ENCODE measurements at regions not wholly inside any gene's neighbourhood (a gene's known extent, or its start where the extent isn't known, plus 50 kb on each side); places are given as distances from the start of the nearest gene placed in this dataset.

GRCh38 chr13:27708325-27708724, 84.0 kb upstream of the GSX1 start:
- ChIA-PET POLR2A (no interaction called here), RAD21 (ENCODE audit: unreplicated experiment) (no interaction called here), CTCF (interaction anchor here (0.7 to 1.1 kb wide), 3 partner anchors 298 to 346 kb away, joined by 3 read pairs; no protein-coding TSS in a partner anchor), SMC1A (ENCODE audit: uncharacterized antibody, unreplicated experiment) (interaction anchor here (1.0 to 1.1 kb wide), 2 partner anchors 59 to 268 kb away, joined by 3 read pairs; no protein-coding TSS in a partner anchor)
- no peak for ATAC-seq
- no peak overlapping the region for H3K9ac ChIP-seq (ENCODE audit: control insufficient read depth, insufficient read depth, low read length)
- no peak for TF ChIP-seq IRF4 (IDR thresholded peaks at IDR 0.05; ENCODE audit: low read depth, low read length)
- no peak for TF ChIP-seq BMI1 (IDR thresholded peaks at IDR 0.05; ENCODE audit: borderline replicate concordance)
- TF ChIP-seq IRF5 (IDR thresholded peaks at IDR 0.05; ENCODE audit: borderline replicate concordance) = no peak
- no peak for TF ChIP-seq SMAD1 (IDR thresholded peaks at IDR 0.05; ENCODE audit: low read depth, partially characterized antibody)
- TF ChIP-seq, protein P1, sequence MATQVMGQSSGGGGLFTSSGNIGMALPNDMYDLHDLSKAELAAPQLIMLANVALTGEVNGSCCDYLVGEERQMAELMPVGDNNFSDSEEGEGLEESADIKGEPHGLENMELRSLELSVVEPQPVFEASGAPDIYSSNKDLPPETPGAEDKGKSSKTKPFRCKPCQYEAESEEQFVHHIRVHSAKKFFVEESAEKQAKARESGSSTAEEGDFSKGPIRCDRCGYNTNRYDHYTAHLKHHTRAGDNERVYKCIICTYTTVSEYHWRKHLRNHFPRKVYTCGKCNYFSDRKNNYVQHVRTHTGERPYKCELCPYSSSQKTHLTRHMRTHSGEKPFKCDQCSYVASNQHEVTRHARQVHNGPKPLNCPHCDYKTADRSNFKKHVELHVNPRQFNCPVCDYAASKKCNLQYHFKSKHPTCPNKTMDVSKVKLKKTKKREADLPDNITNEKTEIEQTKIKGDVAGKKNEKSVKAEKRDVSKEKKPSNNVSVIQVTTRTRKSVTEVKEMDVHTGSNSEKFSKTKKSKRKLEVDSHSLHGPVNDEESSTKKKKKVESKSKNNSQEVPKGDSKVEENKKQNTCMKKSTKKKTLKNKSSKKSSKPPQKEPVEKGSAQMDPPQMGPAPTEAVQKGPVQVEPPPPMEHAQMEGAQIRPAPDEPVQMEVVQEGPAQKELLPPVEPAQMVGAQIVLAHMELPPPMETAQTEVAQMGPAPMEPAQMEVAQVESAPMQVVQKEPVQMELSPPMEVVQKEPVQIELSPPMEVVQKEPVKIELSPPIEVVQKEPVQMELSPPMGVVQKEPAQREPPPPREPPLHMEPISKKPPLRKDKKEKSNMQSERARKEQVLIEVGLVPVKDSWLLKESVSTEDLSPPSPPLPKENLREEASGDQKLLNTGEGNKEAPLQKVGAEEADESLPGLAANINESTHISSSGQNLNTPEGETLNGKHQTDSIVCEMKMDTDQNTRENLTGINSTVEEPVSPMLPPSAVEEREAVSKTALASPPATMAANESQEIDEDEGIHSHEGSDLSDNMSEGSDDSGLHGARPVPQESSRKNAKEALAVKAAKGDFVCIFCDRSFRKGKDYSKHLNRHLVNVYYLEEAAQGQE (IDR thresholded peaks at IDR 0.05; ENCODE audit: low read depth, low read length) = no peak
- TF ChIP-seq ZNF24 (IDR thresholded peaks at IDR 0.05) = no peak
- TF ChIP-seq MAX (IDR thresholded peaks at IDR 0.05; ENCODE audit: low read depth, low read length) = no peak
- no peak for TF ChIP-seq E2F8 (IDR thresholded peaks at IDR 0.05; ENCODE audit: low read depth, partially characterized antibody)
- TF ChIP-seq CREM (IDR thresholded peaks at IDR 0.05; ENCODE audit: low read depth) = no peak
- no peak for FAIRE-seq
- H3K9me3 ChIP-seq (replicated peaks; ENCODE audit: control insufficient read depth, insufficient read depth, low read length) = peaks cover 4% of the 10 kb centered on the region; the same call in 1 of the 3 replicates
- no peaks in the 10 kb centered on the region for H4K20me1 ChIP-seq (ENCODE audit: control insufficient read depth, insufficient read depth)
- no peaks in the 10 kb centered on the region; a peak in 2 of 4 replicates for H3K27me3 ChIP-seq (replicated peaks in 1 of 2; ENCODE audit: control insufficient read depth in 2 of 2, insufficient read depth in 2 of 2, low read length in 1 of 2)
- in situ Hi-C loops (cut with MboI) (no loop called here), intact Hi-C loops (cut with micrococcal nuclease; ENCODE audit: unreplicated experiment) (no loop called here)
- BruUV-seq (replicated peaks) = no TSS peak
- H2AFZ ChIP-seq (ENCODE audit: control insufficient read depth, low read depth, low read length) = no peak overlapping the region
- no peak overlapping the region for H3K4me2 ChIP-seq (ENCODE audit: control insufficient read depth, insufficient read depth)
- H3K4me3 ChIP-seq = no peak overlapping the region
- no peak for DNase-seq (ENCODE audit: low read depth, low spot score)
- 51% methylated on average over 9 of the region's 9 CpGs for WGBS (ENCODE audit: insufficient coverage, insufficient replicate concordance, low lambda C conversion rate, missing lambda C conversion rate)
- H3K27ac ChIP-seq (ENCODE audit: control insufficient read depth, insufficient read depth) = no peak overlapping the region
- no peaks in the 10 kb centered on the region for H3K36me3 ChIP-seq (ENCODE audit: control insufficient read depth in 2 of 2, insufficient read depth in 2 of 2, low read length in 1 of 2)
- H3K4me1 ChIP-seq (ENCODE audit: control insufficient read depth, insufficient read depth, low read length) = no peaks in the 10 kb centered on the region
- H3K79me2 ChIP-seq (ENCODE audit: control insufficient read depth, insufficient read depth, low read length) = no peaks in the 10 kb centered on the region

Measured in GM12878 (cell line).